Neutrophil (primary cell): ENCODE measurements at regions not wholly inside any gene's neighbourhood (a gene's known extent, or its start where the extent isn't known, plus 50 kb on each side); places are given as distances from the start of the nearest gene placed in this dataset.

Source experiments
- H3K27ac ChIP-seq: fragments of 200-600 bp; sonication (generic); 2 replicates; pipeline ENCODE4 v1.5.1; 2016; ENCODE audit warnings: mild to moderate bottlenecking, moderate library complexity
- H3K27me3 ChIP-seq: fragments of 200-600 bp; sonication (generic); 2 replicates; pipeline ENCODE4 v1.6.0; 2016; ENCODE audit warnings: mild to moderate bottlenecking
- H3K36me3 ChIP-seq: fragments of 200-600 bp; sonication (generic); 2 replicates; pipeline ENCODE4 v1.5.1; 2017
- H3K4me1 ChIP-seq, 2 experiments: fragments of 200-600 bp in 1 of 2; sonication (generic) in 1 of 2; 1 replicate in 1 of 2; 2 replicates in 1 of 2; pipeline versions ENCODE4 v1.5.1 to v1.6.1; 2013 to 2016; ENCODE audit warnings: low read depth in 1 of 2, low read length in 1 of 2, mild to moderate bottlenecking in 1 of 2, moderate library complexity in 1 of 2; ENCODE audit not compliant: control insufficient read depth in 1 of 2, insufficient read depth in 1 of 2
- H3K4me3 ChIP-seq, 2 experiments: fragments of 200-600 bp in 1 of 2; sonication (generic) in 1 of 2; 1 replicate in 1 of 2; 2 replicates in 1 of 2; pipeline ENCODE4 v1.5.1; 2013 to 2016; ENCODE audit warnings: low read depth in 1 of 2, low read length in 1 of 2, mild to moderate bottlenecking in 1 of 2, moderate library complexity in 1 of 2
- H3K9me3 ChIP-seq: fragments of 200-600 bp; sonication (generic); 2 replicates; pipeline ENCODE4 v1.5.1; 2016
- CTCF ChIP-seq: fragments of 200-600 bp; sonication (generic); IDR thresholded peaks from 2 replicates; pipeline ENCODE4 v1.5.1; 2016; ENCODE audit warnings: antibody characterized with exemption

- no peak overlapping the region for H3K4me3 ChIP-seq
- H3K36me3 ChIP-seq = no peaks in the 10 kb centered on the region
- peaks cover 13 to 38% of the 10 kb centered on the region in 2 experiments for H3K4me1 ChIP-seq
- H3K27me3 ChIP-seq = no peaks in the 10 kb centered on the region
- peak overlapping the region; percentile 29 for H3K27ac ChIP-seq
- no peaks in the 10 kb centered on the region for H3K9me3 ChIP-seq
- no peak for TF ChIP-seq CTCF
Measured at GRCh38 chr7:18338910-18339523, 156.5 kb upstream of the HDAC9 start.

- TF ChIP-seq CTCF = no peak
- H3K27ac ChIP-seq = no peak overlapping the region
Measured at GRCh38 chr7:18341756-18342155, 153.8 kb upstream of the HDAC9 start.

GRCh38 chr7:18343047-18343446 lies 152.5 kb upstream of the HDAC9 start:
- Histone ChIP-seq H3K4me1 (peaks cover 5 to 21% of the 10 kb centered on the region in 2 experiments), H3K27me3 (no peaks in the 10 kb centered on the region), H3K36me3 (no peaks in the 10 kb centered on the region), H3K9me3 (no peaks in the 10 kb centered on the region), H3K4me3 (no peak overlapping the region), H3K27ac (no peak overlapping the region)
- no peak for TF ChIP-seq CTCF

More at GRCh38 chr7:18341756-18342155, 153.8 kb upstream of the HDAC9 start:
- H3K9me3 ChIP-seq = no peaks in the 10 kb centered on the region
- H3K4me1 ChIP-seq = peaks cover 13 to 33% of the 10 kb centered on the region in 2 experiments
- H3K27me3 ChIP-seq = no peaks in the 10 kb centered on the region
- H3K36me3 ChIP-seq = no peaks in the 10 kb centered on the region
- H3K4me3 ChIP-seq = no peak overlapping the region

- no peaks in the 10 kb centered on the region for H3K9me3 ChIP-seq
- H3K4me3 ChIP-seq = no peak overlapping the region
- H3K36me3 ChIP-seq = no peaks in the 10 kb centered on the region
- TF ChIP-seq CTCF = no peak
- no peaks in the 10 kb centered on the region for H3K27me3 ChIP-seq
- peaks cover 0 to 6% of the 10 kb centered on the region in 2 experiments for H3K4me1 ChIP-seq
- no peak overlapping the region for H3K27ac ChIP-seq
Measured at GRCh38 chr7:18344536-18344935, 151.0 kb upstream of the HDAC9 start.

- Histone ChIP-seq H3K4me3 (no peak overlapping the region), H3K27me3 (no peaks in the 10 kb centered on the region), H3K9me3 (no peaks in the 10 kb centered on the region), H3K36me3 (no peaks in the 10 kb centered on the region), H3K4me1 (no peaks in the 10 kb centered on the region), H3K27ac (no peak overlapping the region)
- TF ChIP-seq CTCF = peak; percentile 74
Measured at GRCh38 chr7:18345641-18346234, 149.8 kb upstream of the HDAC9 start.
